ENCODE measurements at regions not wholly inside any gene's neighbourhood (a gene's known extent, or its start where the extent isn't known, plus 50 kb on each side); places are given as distances from the start of the nearest gene placed in this dataset.

- no peak for DNase-seq
Measured at GRCh38 chr6:169895926-169896761, 144.7 kb downstream of the ERMARD start.

DNA sequence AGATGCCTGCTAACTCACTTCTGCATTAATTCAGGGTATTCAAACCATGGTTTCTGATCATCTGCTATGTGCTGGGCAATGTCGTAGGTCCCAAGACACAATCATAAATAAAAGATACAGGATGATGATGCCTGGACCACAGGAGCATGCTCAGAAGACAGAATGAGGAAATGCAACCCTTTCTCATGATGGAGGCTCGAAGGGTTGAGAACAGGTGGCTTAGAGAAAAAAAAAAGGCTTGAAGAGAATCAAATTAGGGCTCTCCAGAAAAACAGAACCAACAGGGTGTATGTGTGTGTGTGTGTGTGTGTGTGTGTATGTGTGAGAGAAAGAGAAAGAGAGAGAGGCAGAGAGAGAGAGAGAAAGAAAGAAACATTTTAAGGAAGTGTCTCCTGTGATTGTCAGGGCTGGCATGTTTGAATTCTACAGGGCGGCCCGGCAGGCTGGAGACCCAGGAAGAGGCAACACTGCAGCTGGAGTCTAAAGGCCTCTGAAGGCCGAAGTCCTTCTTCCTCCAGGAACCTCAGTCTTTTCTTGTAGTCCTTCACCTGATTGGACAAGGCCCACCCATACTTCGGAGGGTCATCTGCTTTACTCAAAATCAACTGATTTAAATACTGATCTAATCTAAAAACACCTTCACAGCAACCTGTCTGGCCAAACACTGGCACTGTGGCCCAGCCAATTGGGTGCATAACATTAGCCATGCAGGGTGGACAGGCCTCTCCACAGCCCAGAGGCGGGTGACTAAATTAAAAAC, 143.8 kb downstream of the ERMARD start:
- DNase-seq, result no peak

DNA sequence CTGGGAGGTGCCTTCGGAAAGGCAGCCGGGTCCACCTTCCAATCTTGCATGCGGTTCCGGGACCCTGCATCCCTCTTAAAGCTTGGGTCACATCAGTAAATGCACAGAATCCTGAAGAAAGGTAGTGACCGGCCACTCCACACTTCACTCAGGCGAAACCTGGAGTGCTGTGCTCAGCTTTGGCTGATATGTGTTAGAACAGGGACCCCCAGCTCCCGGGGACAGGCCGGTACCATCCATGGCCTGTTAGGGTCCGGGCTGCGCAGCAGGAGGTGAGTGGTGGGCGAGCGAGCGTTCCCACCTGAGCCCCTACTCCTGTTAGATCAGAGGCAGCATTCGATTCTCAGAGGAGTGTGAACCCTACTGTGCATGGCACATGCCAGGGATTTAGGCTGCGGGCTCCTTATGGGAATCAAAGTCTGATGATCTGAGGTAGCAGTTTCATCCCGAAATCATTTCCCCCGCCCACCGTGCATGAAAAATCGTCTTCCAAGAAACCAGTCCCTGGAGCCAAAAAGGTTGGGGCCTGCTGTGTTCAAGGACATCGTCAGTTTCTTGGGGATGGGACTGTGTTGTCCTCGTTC, 143.0 kb downstream of the ERMARD start:
- DNase-seq, result no peak

DNA sequence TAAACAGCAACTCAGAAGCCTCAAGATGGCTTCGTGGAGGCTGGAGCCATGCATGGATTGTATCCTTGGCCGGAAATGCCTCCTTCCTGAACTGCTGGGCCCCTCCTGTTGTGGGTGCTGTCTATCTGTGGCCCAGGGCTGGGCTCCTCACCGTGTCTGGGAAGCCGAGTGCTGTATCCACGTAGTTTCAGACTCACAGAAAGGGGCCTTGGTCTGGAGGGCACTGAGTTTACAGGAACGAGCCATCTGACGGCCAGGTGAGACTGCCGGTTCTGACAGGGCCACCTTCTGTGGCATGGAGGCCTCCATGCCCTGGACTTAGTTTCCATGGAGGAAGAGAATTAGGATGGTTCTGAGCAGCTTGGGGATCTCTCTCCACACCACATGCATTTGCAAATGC, 142.2 kb downstream of the ERMARD start:
- no peak for DNase-seq

DNA sequence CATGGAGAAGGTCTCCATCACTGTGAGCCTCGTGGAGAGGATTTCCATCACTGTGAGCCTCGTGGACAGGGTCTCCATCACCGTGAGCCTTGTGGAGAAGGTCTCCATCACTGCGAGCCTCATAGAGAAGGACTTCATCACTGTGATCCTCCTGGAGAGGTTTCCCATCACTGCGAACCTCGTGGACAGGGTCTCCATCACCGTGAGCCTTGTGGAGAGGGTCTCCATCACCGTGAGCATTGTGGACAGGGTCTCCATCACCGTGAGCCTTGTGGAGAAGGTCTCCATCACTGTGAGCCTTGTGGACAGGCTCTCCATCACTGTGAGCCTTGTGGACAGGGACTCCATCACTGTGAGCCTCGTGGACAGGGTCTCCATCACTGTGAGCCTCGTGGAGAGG, 140.4 kb downstream of the ERMARD start:
- no peak for DNase-seq

DNA sequence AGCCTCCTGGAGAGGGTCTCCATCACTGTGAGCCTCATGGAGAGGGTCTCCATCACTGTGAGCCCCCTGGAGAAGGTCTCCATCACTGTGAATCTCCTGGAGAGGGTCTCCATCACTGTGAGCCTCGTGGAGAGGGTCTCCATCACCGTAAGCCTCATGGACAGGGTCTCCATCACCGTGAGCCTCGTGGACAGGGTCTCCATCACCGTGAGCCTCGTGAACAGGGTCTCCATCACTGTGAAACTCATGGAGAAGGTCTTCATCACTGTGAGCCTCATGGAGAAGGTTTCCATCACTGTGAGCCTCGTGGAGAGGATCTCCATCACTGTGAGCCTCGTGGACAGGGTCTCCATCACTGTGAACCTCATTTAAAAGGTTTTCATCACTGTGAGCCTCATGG, 140.0 kb downstream of the ERMARD start:
- DNase-seq, result no peak

GRCh38 chr6:169890901-169891300, 139.5 kb downstream of the ERMARD start:
- no peak for DNase-seq

DNA sequence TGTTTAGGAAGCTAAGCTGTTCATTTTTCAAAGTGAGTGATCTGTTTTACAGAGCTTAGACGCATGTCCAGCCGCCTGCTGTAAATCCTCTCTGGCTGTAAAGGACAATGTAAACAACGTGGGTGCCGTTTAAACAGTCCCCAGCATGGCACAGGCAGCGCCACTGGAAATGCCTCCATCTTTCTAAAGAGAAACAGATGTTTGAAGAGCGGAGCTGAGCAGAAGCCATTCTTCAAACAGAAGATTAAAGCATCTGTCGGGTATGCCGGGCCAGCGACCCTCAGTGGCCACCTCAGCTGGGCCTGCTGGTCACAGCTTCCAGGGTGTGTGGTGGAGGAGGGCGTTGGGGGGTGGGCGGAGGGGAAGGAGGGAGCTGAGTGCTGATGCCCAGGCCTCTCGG, 138.6 kb downstream of the ERMARD start:
- no peak for DNase-seq

- DNase-seq, result no peak
Measured at GRCh38 chr6:169887529-169888140, 136.2 kb downstream of the ERMARD start.

DNA sequence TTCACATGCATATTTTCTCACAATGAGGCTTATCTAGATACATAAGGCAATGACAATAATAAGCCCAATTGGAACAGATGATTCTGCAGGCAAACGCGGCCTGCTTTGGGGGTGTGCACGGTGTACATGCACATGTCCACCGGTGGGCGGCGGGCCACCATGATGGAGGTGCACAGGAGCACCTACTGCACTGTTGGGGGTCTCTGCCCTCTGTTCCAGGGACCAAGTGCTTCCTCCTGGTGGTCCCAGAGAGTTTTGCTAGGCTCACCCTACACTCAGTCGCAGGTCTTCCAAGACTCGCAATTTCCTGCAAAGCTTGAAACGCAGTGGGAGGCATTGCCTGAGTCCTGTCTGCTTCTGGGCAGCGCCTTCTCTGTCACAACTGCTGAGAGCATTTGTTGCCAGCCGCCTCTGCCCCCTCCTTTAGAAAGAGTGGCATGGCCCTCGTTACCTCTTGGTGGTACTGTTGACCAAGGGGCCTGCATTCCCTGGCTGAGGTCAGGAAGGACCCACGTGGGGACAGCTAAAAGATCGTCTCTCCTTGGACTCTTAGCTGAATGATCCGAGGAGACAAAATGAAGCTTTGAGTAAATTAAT, 135.3 kb downstream of the ERMARD start:
- DNase-seq, result no peak

DNA sequence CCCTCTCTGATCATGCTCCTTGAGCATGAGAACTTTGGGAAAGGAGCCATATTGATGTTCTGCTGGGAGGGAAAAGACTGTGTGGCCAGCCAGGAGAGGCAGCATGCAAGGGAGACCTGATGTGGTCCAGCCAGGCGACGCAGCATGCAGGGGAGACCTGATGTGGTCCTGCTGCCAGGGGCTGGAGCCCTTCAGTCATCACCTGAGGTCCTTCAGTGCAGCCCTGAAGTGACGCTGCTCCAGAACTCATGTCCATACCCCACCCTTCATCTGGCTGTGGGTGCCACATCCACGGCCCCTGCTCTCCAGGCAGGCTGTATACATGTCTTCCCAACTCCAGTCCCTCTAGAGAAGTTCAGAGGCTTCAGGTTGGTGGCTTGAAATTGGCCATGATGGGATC, 134.4 kb downstream of the ERMARD start:
- DNase-seq, result no peak

DNA sequence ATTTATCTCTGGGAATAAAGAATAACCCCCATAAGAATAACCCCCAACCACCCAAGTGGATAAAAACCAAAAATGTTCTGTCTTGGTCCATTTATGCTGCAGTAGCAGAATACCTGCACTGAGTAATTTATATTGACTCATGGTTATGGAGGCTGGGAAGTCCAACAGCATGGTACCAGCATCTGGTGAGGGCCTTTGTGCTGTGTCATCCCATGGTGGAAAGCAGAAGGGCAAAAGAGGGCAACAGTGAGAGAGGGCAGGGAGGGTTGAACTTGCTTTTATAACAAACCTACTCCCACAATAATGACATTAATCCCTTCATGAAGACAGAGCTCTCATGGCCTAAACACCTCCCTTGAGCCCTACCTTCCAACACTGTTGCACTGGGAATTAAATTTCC, 133.7 kb downstream of the ERMARD start:
- DNase-seq, result no peak

- DNase-seq, result no peak
Measured at GRCh38 chr6:169884158-169884557, 132.7 kb downstream of the ERMARD start.

- no peak for DNase-seq
Measured at GRCh38 chr6:169883316-169883715, 131.9 kb downstream of the ERMARD start.

GRCh38 chr6:169881976-169882375, 130.6 kb downstream of the ERMARD start:
- DNase-seq, result no peak

DNA sequence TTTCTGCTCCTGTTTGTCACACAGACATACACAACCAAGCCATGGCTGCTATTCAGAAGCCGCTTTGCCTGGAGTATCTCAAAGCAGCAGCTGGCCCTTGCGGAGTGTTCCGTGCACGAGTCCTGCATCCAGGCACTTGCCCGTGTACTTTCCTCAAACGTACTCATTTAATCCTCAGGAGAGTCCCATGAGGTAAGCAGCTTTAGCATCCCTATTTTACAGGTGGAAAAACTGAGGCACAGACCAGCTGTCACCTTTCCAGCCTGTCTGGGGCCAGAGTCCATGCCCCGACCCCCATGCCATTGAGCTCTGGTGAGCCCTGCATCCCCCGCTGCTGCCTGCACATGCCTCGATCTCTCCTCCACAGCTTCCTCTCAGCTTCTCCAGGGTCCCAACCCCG, 130.0 kb downstream of the ERMARD start:
- no peak for DNase-seq

DNA sequence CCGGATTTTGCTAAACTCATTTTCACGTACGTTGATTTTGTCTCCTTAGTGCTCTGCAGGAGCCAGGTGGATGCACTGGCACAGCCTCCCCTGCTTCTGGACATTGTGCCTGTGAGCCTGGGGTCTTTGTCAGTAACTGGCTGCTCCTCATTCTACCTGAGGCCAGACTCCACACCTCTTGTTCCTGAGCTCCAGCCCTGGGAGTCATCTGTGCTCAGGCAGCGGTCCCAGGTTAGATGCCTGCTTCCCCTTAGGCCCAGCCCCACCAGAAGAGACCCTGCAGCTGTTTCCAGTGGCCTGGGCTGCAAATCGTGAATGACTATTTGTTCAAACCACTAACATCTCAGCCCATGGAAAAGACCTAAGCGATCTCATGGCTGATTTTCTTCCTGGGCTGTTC, 129.1 kb downstream of the ERMARD start:
- DNase-seq, result no peak

GRCh38 chr6:169869301-169869700, 117.9 kb downstream of the ERMARD start:
- no peak for DNase-seq

GRCh38 chr6:169868458-169868857, 117.0 kb downstream of the ERMARD start:
- DNase-seq, result peak; percentile 32 to 71 (median 34)

DNA sequence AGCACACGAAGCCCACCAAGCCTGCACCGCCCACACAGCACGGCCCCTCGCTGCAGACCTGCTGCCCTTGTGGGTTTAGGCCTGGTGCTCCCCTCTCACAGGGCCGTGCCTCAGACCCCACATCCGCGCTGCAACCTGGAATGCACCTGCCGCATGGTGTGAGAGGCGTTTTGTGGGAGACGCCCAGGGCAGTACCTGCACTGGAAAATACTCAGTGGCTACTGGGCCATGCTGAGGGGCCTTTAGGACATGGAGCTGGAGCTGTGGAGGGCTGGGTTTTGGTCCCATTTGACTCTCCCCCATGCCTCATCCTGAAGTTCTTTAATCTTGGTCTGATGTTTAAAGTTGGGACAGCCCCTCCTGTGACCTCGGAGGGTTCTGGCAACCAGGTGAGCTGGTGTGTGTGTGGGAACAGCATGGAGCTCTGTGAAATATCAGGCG, 116.3 kb downstream of the ERMARD start:
- DNase-seq, result no peak

DNA sequence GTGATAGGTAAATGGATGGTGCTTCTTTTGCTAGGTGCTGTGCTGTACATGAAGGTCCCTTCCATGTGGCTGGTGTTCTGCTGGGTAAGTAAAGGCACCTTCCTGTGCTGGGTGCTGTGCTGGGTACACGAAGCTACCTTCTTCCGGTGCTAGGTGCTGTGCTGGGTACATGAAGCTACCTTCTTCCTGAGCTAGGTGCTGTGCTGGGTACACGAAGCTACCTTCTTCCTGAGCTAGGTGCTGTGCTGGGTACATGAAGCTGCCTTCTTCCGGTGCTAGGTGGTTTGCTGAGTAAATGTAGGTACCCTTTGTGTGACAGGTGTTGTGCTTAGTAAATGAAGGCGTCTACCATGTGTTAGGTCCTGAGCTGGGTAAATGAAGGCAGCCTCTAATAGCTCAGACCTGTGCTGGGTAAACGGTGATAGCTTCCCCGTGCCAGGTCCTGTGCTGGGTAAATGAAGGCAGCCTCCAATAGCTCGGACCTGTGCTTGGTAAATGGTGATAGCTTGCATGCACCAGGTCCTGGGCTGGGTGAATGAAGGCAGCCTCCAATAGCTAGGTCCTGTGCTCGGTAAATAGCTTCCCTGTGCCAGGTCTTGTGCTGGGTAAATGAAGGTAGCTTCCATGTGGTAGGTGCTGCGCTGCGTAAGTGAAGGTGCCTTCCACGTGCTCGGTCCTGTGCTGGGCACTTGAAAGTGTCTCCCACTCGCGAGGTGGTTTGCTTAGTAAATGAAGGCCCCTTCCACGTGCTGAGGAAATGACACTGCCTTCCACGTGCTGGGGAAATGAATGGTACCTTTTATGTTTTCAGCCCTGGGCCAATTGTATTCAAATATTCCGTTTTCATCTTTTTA, 115.5 kb downstream of the ERMARD start:
- DNase-seq, result no peak

Measured in muscle of back (tissue), 3 donors.